Neutrophil (primary cell): ENCODE measurements at regions not wholly inside any gene's neighbourhood (a gene's known extent, or its start where the extent isn't known, plus 50 kb on each side); places are given as distances from the start of the nearest gene placed in this dataset.

Experiments used
- H3K27ac ChIP-seq: fragments of 200-600 bp; sonication (generic); 2 replicates; pipeline ENCODE4 v1.5.1; 2016; ENCODE audit warnings: mild to moderate bottlenecking, moderate library complexity
- H3K27me3 ChIP-seq: fragments of 200-600 bp; sonication (generic); 2 replicates; pipeline ENCODE4 v1.6.0; 2016; ENCODE audit warnings: mild to moderate bottlenecking
- H3K36me3 ChIP-seq: fragments of 200-600 bp; sonication (generic); 2 replicates; pipeline ENCODE4 v1.5.1; 2017
- H3K4me1 ChIP-seq, 2 experiments: fragments of 200-600 bp in 1 of 2; sonication (generic) in 1 of 2; 1 replicate in 1 of 2; 2 replicates in 1 of 2; pipeline versions ENCODE4 v1.5.1 to v1.6.1; 2013 to 2016; ENCODE audit warnings: low read depth in 1 of 2, low read length in 1 of 2, mild to moderate bottlenecking in 1 of 2, moderate library complexity in 1 of 2; ENCODE audit not compliant: control insufficient read depth in 1 of 2, insufficient read depth in 1 of 2
- H3K4me3 ChIP-seq, 2 experiments: fragments of 200-600 bp in 1 of 2; sonication (generic) in 1 of 2; 1 replicate in 1 of 2; 2 replicates in 1 of 2; pipeline ENCODE4 v1.5.1; 2013 to 2016; ENCODE audit warnings: low read depth in 1 of 2, low read length in 1 of 2, mild to moderate bottlenecking in 1 of 2, moderate library complexity in 1 of 2
- H3K9me3 ChIP-seq: fragments of 200-600 bp; sonication (generic); 2 replicates; pipeline ENCODE4 v1.5.1; 2016
- CTCF ChIP-seq: fragments of 200-600 bp; sonication (generic); IDR thresholded peaks from 2 replicates; pipeline ENCODE4 v1.5.1; 2016; ENCODE audit warnings: antibody characterized with exemption

- no peaks in the 10 kb centered on the region for H3K4me1 ChIP-seq
- no peak for TF ChIP-seq CTCF
- no peak overlapping the region for H3K4me3 ChIP-seq
- no peaks in the 10 kb centered on the region for H3K9me3 ChIP-seq
- H3K36me3 ChIP-seq: no peaks in the 10 kb centered on the region
- H3K27ac ChIP-seq: no peak overlapping the region
- H3K27me3 ChIP-seq: no peaks in the 10 kb centered on the region
Measured at GRCh38 chrX:27404366-27404765, 58.8 kb downstream of the PPP4R3C start.

GRCh38 chrX:27399146-27399456, 64.0 kb downstream of the PPP4R3C start:
- H3K36me3 ChIP-seq: no peaks in the 10 kb centered on the region
- no peaks in the 10 kb centered on the region for H3K9me3 ChIP-seq
- no peaks in the 10 kb centered on the region for H3K27me3 ChIP-seq
- H3K27ac ChIP-seq: no peak overlapping the region
- TF ChIP-seq CTCF: no peak
- no peak overlapping the region for H3K4me3 ChIP-seq
- no peaks in the 10 kb centered on the region for H3K4me1 ChIP-seq

- TF ChIP-seq CTCF: no peak
- Histone ChIP-seq H3K4me1 (no peaks in the 10 kb centered on the region), H3K27ac (no peak overlapping the region)
Measured at GRCh38 chrX:27391623-27392022, 71.5 kb downstream of the PPP4R3C start.

GRCh38 chrX:27381419-27381818, 81.7 kb downstream of the PPP4R3C start:
- no peak for TF ChIP-seq CTCF
- H3K4me1 ChIP-seq: no peaks in the 10 kb centered on the region

More at GRCh38 chrX:27391623-27392022, 71.5 kb downstream of the PPP4R3C start:
- Histone ChIP-seq H3K9me3 (no peaks in the 10 kb centered on the region), H3K27me3 (no peaks in the 10 kb centered on the region), H3K4me3 (no peak overlapping the region), H3K36me3 (no peaks in the 10 kb centered on the region)

GRCh38 chrX:27380163-27380845, 82.8 kb downstream of the PPP4R3C start:
- Histone ChIP-seq H3K4me3 (no peak overlapping the region), H3K36me3 (no peaks in the 10 kb centered on the region), H3K9me3 (no peaks in the 10 kb centered on the region), H3K27me3 (no peaks in the 10 kb centered on the region), H3K4me1 (no peaks in the 10 kb centered on the region), H3K27ac (no peak overlapping the region)
- TF ChIP-seq CTCF: no peak

More at GRCh38 chrX:27381419-27381818, 81.7 kb downstream of the PPP4R3C start:
- Histone ChIP-seq H3K9me3 (no peaks in the 10 kb centered on the region), H3K36me3 (no peaks in the 10 kb centered on the region), H3K27me3 (no peaks in the 10 kb centered on the region), H3K4me3 (no peak overlapping the region), H3K27ac (no peak overlapping the region)
